WERI-Rb-1 (cell line): ENCODE measurements at regions not wholly inside any gene's neighbourhood (a gene's known extent, or its start where the extent isn't known, plus 50 kb on each side); places are given as distances from the start of the nearest gene placed in this dataset.

Experiments
- DNase-seq: peaks from one replicate; pipeline ENCODE4 v3.0.0-alpha.2; 2020
- H3K27ac ChIP-seq: fragments of 250-450 bp; sonication (Bioruptor Pico); 2 replicates; pipeline ENCODE4 v1.5.1; 2020; ENCODE audit warnings: mild to moderate bottlenecking, moderate library complexity
- H3K27me3 ChIP-seq: fragments of 250-450 bp; sonication (Bioruptor Pico); 2 replicates; pipeline ENCODE4 v1.5.1; 2021; ENCODE audit warnings: mild to moderate bottlenecking, low read depth, moderate library complexity; ENCODE audit not compliant: insufficient read depth, severe bottlenecking
- H3K36me3 ChIP-seq: fragments of 250-450 bp; sonication (Bioruptor Pico); 2 replicates; pipeline ENCODE4 v1.5.1; 2020; ENCODE audit warnings: mild to moderate bottlenecking, moderate library complexity
- H3K4me3 ChIP-seq: 2 replicates; pipeline ENCODE4 v1.5.1; 2011; ENCODE audit warnings: low read depth, mild to moderate bottlenecking, control low read depth, low read length
- H3K9me3 ChIP-seq: fragments of 250-450 bp; sonication (Bioruptor Pico); 2 replicates; pipeline ENCODE4 v1.5.1; 2021; ENCODE audit warnings: mild to moderate bottlenecking, moderate library complexity; ENCODE audit not compliant: severe bottlenecking
- CTCF ChIP-seq: IDR thresholded peaks from 2 replicates; pipeline ENCODE4 v1.5.1; 2011; ENCODE audit warnings: low read depth, mild to moderate bottlenecking, control low read depth, inconsistent platforms, low read length

DNA sequence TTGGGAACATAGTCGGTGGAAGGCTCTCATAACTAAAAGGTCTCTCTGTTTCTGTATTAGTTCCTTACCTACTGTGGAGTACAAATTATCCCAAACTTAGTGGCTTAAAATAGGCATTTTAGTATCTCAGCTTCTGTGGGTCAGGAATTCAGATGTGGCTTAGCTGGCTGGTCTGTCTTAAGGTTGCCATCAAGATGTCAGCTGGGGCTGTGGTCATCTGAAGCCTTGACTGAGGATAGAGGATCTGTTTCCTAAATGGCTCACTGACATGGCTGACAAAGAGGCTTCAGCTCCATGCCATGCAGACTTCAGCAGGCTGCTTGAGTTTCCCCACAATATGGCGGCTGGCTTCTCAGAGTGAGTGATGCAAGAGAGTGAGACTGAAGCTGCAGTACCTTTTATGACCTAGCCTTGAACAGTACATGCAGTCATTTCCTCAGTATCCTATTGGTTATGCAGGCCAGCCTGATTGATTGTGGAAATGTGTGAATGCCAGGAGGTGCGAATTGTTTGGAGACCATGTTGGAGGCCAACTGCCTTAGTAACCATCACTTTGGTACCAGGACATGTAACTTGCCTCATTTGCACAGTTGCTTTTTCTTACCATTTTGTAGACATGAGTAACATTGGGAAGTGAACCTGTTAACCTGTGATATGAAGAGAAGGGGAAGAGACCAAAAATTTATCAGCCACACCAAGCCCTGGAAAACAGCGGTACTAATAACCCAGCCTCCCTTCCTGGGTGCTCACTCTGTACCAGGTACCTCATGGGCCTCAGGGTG lies 152.8 kb upstream of the IER5L start:
- no peaks in the 10 kb centered on the region for H3K27me3 ChIP-seq
- no peak for TF ChIP-seq CTCF
- H3K36me3 ChIP-seq = no peaks in the 10 kb centered on the region
- peaks cover 4% of the 10 kb centered on the region for H3K9me3 ChIP-seq
- H3K4me3 ChIP-seq = no peak overlapping the region
- H3K27ac ChIP-seq = no peak overlapping the region
- no peak for DNase-seq

- no peak overlapping the region for H3K4me3 ChIP-seq
- DNase-seq = no peak
- no peaks in the 10 kb centered on the region for H3K27me3 ChIP-seq
- H3K27ac ChIP-seq = no peak overlapping the region
- 0 out of 2 replicates have a peak, but pooled peaks have one; percentile 2 for TF ChIP-seq CTCF
- peaks cover 4% of the 10 kb centered on the region for H3K9me3 ChIP-seq
- H3K36me3 ChIP-seq = no peaks in the 10 kb centered on the region
These were observed 150.4 kb upstream of the IER5L start for GRCh38 chr9:129328355-129329042.

DNA sequence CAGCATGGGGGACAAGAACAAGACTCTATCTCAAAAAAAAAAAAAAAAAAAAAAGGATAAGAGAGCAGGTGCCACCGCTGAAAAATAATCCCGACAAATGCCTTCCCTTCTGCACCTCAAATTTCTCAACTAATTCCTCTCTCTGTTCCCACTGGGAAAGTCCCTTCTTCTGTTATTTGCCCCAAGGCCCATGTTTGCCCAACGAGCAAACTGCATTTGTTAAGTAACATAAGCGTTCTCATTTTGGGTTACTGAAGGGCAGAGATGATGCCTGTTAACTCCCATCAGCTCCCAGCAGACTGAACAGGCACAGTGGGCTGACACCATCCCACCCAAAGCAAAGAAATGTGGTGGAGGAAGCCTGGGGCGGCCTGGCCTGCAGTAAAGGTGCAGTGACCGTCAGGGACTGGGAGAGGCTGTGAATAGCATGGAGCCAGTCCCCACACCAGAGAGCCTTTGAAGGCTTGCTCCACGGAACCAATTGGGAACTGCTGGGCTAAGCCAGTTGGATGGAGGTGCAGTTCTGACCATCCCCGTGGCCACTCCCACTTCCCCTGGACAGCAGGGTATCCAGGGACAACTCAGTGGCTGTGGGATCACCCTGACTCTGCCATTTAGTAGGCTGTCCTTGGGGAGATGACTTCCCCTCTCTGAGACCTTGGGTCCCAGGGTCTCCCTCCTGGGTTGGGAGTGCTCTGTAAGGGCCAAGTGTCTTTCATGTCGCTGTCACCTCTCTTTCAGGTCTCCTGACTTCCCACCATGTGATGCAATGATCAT lies 149.7 kb upstream of the IER5L start:
- Histone ChIP-seq H3K9me3 (peaks cover 4% of the 10 kb centered on the region), H3K36me3 (no peaks in the 10 kb centered on the region), H3K27ac (no peak overlapping the region), H3K27me3 (no peaks in the 10 kb centered on the region), H3K4me3 (no peak overlapping the region)
- no peak for TF ChIP-seq CTCF
- DNase-seq = no peak

- TF ChIP-seq CTCF = no peak
- Histone ChIP-seq H3K36me3 (no peaks in the 10 kb centered on the region), H3K27ac (no peak overlapping the region), H3K27me3 (no peaks in the 10 kb centered on the region), H3K9me3 (peaks cover 4% of the 10 kb centered on the region), H3K4me3 (no peak overlapping the region)
- DNase-seq = no peak
These were observed 148.3 kb upstream of the IER5L start for GRCh38 chr9:129326061-129327005.

DNA sequence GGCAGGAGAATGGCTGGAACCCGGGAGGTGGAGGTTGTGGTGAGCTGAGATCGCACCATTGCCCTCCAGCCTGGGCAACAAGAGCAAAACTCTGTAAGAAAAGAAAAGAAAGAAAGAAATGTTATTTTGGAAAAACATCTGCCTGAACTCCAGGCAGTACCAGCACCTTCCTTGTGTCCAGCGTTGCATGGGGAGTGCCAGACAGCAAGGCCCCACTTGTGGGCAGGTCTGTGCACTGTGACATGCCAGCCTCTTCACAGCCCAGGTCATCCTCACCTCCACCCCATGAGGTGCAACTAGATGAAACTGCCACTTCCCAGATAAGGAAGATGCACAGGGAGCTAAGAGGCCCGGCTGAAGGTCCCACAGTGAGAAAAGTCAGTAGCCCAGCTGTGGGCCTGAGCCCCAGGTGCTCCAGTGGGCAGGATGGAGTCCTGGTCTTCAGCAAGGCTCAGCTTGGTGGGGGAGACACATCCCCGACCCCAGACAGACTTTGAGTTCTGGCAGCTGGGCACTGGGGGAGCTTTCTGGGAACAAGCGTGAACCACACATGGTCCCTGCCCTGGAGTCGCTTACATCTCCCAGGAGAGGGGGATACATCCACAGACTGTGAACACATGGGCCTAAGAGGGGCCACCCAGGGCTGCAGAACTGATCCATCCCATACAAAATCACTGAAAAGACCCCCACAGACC lies 146.9 kb upstream of the IER5L start:
- H3K27ac ChIP-seq = no peak overlapping the region
- H3K27me3 ChIP-seq = no peaks in the 10 kb centered on the region
- H3K36me3 ChIP-seq = no peaks in the 10 kb centered on the region
- TF ChIP-seq CTCF = no peak
- DNase-seq = no peak
- H3K4me3 ChIP-seq = no peak overlapping the region
- no peaks in the 10 kb centered on the region for H3K9me3 ChIP-seq
